ENCODE measurements at regions not wholly inside any gene's neighbourhood (a gene's known extent, or its start where the extent isn't known, plus 50 kb on each side); places are given as distances from the start of the nearest gene placed in this dataset.

DNA sequence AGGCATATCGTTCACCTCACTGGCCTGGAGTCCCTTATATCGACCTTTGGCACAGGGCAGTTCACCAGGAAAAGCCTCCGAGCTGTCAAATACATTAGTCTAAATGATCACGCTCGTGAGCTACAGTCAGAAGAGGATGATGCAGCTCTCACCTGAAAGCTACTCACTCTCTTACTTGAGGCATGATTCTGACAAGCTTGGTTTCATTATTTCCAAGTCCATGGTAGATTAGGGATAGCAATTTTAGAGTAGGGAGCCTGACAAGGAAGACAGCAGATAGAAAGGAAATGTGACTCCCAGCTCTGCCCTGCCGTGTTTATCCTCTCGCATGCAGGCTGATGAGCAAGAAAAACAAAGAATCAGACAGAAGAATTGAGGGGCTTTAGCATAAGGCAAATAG is 98.0 kb upstream of the MAP1B start:
- FAIRE-seq = no peak
- H4K20me1 ChIP-seq (ENCODE audit: control insufficient read depth, extremely low read depth, insufficient read depth, low read length) = no peaks in the 10 kb centered on the region

GRCh38 chr5:72010430-72010829 is 96.8 kb upstream of the MAP1B start:
- H3K9me3 ChIP-seq (ENCODE audit: control insufficient read depth, low read depth, low read length) = no peaks in the 10 kb centered on the region
- dilution Hi-C loops (cut with MboI; ENCODE audit: extremely low pct_ligation_motif_present, low sequenced_read_pairs) = no loop called here
- H4K20me1 ChIP-seq (ENCODE audit: control insufficient read depth, extremely low read depth, insufficient read depth, low read length) = no peaks in the 10 kb centered on the region
- H3K36me3 ChIP-seq (ENCODE audit: control insufficient read depth in 2 of 2, extremely low read depth in 1 of 2, insufficient read depth in 2 of 2, low read length in 2 of 2) = no peaks in the 10 kb centered on the region
- no peak overlapping the region for H3K4me2 ChIP-seq (ENCODE audit: control insufficient read depth, extremely low read depth, insufficient read depth, low read depth, low read length)
- no peaks in the 10 kb centered on the region for H3K79me2 ChIP-seq (ENCODE audit: control insufficient read depth, insufficient read depth, low read length)
- no peak for TF ChIP-seq CTCF (optimal IDR thresholded peaks at IDR 0.05 in 1 of 3, IDR thresholded peaks at IDR 0.05 in 1 of 3, conservative IDR thresholded peaks at IDR 0.05 in 1 of 3; ENCODE audit: extremely low read depth in 1 of 3, insufficient read depth in 2 of 3, low read length in 3 of 3)
- no peak for TF ChIP-seq EZH2 (IDR thresholded peaks at IDR 0.05; ENCODE audit: low read length)
- no peak overlapping the region for H3K27ac ChIP-seq (ENCODE audit: control insufficient read depth, insufficient read depth, low read length)
- no peaks in the 10 kb centered on the region for H3K4me1 ChIP-seq (ENCODE audit: control insufficient read depth, extremely low read depth, insufficient read depth, low read length)
- H2AFZ ChIP-seq (ENCODE audit: control insufficient read depth, low read length) = no peak overlapping the region
- H3K4me3 ChIP-seq (ENCODE audit: control insufficient read depth in 2 of 3, extremely low read depth in 1 of 3, insufficient read depth in 2 of 3, low read depth in 1 of 3, low read length in 3 of 3) = no peak overlapping the region
- FAIRE-seq = no peak
- no peak overlapping the region for H3K9ac ChIP-seq (ENCODE audit: control insufficient read depth, extremely low read depth, insufficient read depth, low read length)
- no peaks in the 10 kb centered on the region for H3K27me3 ChIP-seq (ENCODE audit: control insufficient read depth, extremely low read depth, insufficient read depth, low read length)
- DNase-seq (ENCODE audit: low read depth, low spot score) = no peak
- H3K9me1 ChIP-seq (ENCODE audit: control insufficient read depth, extremely low read depth, insufficient read depth, low read length) = no peaks in the 10 kb centered on the region

More for the DNA sequence above, 98.0 kb upstream of the MAP1B start:
- H3K27me3 ChIP-seq (ENCODE audit: control insufficient read depth, extremely low read depth, insufficient read depth, low read length) = no peaks in the 10 kb centered on the region
- no peak overlapping the region for H3K4me2 ChIP-seq (ENCODE audit: control insufficient read depth, extremely low read depth, insufficient read depth, low read depth, low read length)
- no peaks in the 10 kb centered on the region for H3K36me3 ChIP-seq (ENCODE audit: control insufficient read depth in 2 of 2, extremely low read depth in 1 of 2, insufficient read depth in 2 of 2, low read length in 2 of 2)
- no peaks in the 10 kb centered on the region for H3K4me1 ChIP-seq (ENCODE audit: control insufficient read depth, extremely low read depth, insufficient read depth, low read length)
- H3K4me3 ChIP-seq (ENCODE audit: control insufficient read depth in 2 of 3, extremely low read depth in 1 of 3, insufficient read depth in 2 of 3, low read depth in 1 of 3, low read length in 3 of 3) = no peak overlapping the region
- H3K27ac ChIP-seq (ENCODE audit: control insufficient read depth, insufficient read depth, low read length) = no peak overlapping the region
- H3K9me3 ChIP-seq (ENCODE audit: control insufficient read depth, low read depth, low read length) = no peaks in the 10 kb centered on the region
- H2AFZ ChIP-seq (ENCODE audit: control insufficient read depth, low read length) = no peak overlapping the region
- TF ChIP-seq CTCF (optimal IDR thresholded peaks at IDR 0.05 in 1 of 3, IDR thresholded peaks at IDR 0.05 in 1 of 3, conservative IDR thresholded peaks at IDR 0.05 in 1 of 3; ENCODE audit: extremely low read depth in 1 of 3, insufficient read depth in 2 of 3, low read length in 3 of 3) = no peak
- no peak for TF ChIP-seq EZH2 (IDR thresholded peaks at IDR 0.05; ENCODE audit: low read length)
- no peak for DNase-seq (ENCODE audit: low read depth, low spot score)
- H3K9ac ChIP-seq (ENCODE audit: control insufficient read depth, extremely low read depth, insufficient read depth, low read length) = no peak overlapping the region
- no peaks in the 10 kb centered on the region for H3K9me1 ChIP-seq (ENCODE audit: control insufficient read depth, extremely low read depth, insufficient read depth, low read length)
- dilution Hi-C loops (cut with MboI; ENCODE audit: extremely low pct_ligation_motif_present, low sequenced_read_pairs) = no loop called here
- H3K79me2 ChIP-seq (ENCODE audit: control insufficient read depth, insufficient read depth, low read length) = no peaks in the 10 kb centered on the region
